Endometrial microvascular endothelial cells (primary cell): ENCODE measurements at regions not wholly inside any gene's neighbourhood (a gene's known extent, or its start where the extent isn't known, plus 50 kb on each side); places are given as distances from the start of the nearest gene placed in this dataset.

Source experiments
- in situ Hi-C: cut with HindIII; loops from 2 replicates; pipeline ENCODE4 v1.10.0; 2017; ENCODE audit warnings: low sequenced_read_pairs, low pct_unique_long_range_greater_than_20kb; ENCODE audit errors: inconsistent ontology term

GRCh38 chr3:178485756-178486155 is 50.5 kb upstream of the KCNMB2 start:
- in situ Hi-C loops = no loop called here
